HG02840 (cell line): ENCODE measurements at regions not wholly inside any gene's neighbourhood (a gene's known extent, or its start where the extent isn't known, plus 50 kb on each side); places are given as distances from the start of the nearest gene placed in this dataset.
"Not testable (repeated sequence)": the region's sequence is repeated elsewhere in the genome, so short reads cannot be mapped to it uniquely, and the experiment has no call there.

Experiments used
- ATAC-seq: cut with Tn5 transposase; IDR thresholded peaks from one replicate; pipeline ENCODE4 v1.9.1; 2021; ENCODE audit warnings: mild to moderate bottlenecking, moderate library complexity, moderate number of reproducible peaks; ENCODE audit not compliant: unreplicated experiment, low FRiP score

DNA sequence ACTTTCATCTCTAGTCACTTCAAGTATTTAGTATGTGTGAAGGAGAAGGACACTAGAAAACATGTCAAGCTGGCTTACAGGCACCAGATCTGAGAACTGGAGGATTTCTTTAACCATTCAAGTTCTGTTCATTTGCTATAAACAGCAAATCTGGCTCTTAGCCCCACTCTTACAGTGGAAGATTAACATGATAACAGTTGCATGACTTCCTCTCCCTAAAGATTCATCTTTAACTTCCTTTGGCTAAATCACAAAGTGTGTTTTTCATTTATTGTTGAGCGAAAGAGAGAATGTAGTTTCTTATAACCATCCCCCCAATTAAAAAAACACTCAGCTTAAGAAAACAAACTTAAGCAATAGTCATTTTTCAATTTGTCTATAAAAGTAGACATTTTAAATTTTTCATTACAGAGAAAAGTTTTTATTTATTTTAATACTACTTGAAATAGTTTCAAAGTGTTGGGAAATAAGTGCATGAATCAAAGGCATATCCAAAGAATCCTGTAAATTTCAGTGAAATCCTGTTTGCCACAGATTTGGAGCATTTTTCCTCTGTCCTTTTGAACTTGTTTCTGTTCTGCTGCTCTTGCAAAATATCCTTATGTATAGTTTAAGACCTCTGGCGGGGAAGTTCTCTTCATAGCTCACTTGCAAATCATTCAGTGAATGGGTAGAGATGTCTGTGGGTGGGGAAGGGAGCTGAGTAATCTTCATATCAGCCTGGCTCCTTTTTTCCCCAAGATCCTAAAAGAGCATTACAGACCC lies 241.0 kb upstream of the RBBP8 start:
- ATAC-seq: no peak

DNA sequence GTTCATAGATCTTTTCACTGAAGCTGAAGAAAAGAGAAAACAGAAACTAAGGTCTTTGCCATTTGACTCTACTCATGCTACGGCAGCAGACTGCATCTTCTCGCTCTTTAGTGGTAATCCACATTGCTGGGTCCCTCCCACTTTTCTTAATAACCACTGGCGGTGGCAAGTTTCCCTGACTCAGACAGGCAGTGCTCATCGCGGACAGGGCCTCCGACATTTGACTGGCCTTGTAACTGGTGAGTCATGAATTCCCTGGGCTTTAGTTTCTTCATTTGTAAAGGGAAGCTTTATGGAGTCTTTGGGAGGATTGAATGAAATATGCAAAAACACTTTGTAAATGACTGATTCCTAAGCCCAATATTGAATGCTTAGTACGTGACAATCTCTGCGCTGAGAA lies 238.2 kb upstream of the RBBP8 start:
- no peak for ATAC-seq

DNA sequence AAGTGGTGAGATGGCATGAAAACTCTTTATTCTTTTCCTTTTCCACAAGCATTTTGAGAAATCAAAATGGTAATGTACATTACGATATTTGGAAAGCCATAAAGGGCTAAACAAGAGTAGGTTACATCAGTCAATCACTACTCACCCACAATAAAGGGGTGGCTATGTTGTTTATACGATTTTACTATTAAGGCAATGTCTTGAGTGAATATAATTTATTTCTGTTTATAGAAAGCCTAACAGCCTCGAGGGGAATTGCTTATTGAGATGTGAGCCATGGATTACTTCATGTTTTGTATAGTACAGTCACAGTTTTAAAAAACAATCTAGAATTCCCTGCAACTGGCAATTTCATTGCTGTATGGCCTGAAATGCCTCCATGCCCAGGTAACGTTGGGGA lies 237.5 kb upstream of the RBBP8 start:
- no peak for ATAC-seq

DNA sequence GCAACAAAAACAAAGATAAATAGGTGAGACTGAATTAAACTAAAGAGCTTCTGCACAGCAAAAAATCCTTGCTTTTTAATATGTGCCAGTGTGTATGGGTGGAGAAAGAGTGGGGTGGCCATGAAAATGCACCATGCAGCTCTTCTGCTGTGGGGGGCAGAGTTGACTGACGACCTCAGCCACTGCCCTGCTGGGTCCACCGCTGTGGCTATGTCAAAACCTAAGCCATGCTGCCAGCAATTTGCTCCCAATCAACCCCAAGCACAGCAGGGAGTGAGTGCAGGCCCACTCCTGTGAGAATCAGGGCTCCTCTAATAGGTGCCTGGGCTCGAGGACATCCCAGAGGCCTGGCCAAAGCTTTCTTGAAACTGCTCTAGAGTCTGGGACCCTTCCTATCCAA lies 235.6 kb upstream of the RBBP8 start:
- ATAC-seq: no peak

DNA sequence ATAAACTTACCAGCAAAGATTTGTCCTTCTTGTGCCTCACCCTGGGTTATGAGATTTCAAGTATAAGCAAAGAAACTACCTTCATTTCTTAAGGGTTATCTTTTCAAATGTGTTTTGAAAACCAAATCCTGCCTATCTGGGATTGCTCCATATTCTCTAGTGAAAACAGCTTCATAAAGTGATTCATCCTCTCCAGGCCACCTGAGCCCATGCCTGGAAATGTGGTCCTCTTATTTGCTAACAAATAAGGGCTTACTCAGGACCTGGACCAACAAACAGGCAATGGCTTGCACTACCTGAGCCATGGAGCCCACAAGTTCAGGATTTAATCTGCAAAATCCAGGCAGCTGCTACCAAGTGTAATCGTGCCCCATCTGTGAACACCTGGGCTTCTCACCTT lies 234.4 kb upstream of the RBBP8 start:
- ATAC-seq: no peak

DNA sequence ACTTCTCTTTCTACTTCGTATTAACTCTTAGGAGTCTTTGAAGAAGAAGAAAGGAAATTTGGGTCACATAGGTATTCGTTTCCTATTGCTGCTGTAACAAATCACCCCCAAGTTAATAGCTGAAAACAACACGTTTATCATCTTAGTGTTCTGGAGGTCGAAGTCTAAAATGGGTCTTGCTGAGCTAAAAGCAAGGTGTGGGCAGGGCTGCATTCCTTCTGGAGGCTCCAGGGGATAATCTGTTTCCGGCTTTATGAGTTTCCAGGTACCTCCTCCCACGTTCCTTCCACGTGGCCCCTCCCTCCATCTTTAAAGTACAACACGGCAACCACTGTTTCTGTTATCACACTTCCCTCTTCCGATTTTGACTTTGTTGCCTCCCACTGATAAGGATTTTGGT lies 233.5 kb upstream of the RBBP8 start:
- ATAC-seq: no peak

DNA sequence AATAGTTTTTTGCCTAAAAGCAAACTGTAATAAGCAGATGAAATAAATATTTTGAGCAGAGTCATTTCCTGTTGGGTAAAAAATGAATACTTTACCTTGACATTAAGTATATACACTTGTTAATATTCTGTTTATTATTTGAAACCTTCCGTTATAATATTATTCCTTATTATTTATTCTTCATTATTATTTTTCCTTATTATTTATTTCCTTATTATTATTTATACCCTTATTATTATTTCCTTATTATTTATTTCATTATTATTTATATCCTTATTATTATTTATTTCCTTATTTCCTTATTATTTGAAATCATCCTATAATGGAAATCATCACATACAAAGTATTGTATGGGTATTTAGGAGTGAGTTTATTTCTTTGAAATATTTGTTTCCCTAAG lies 232.2 kb upstream of the RBBP8 start:
- ATAC-seq: no peak

DNA sequence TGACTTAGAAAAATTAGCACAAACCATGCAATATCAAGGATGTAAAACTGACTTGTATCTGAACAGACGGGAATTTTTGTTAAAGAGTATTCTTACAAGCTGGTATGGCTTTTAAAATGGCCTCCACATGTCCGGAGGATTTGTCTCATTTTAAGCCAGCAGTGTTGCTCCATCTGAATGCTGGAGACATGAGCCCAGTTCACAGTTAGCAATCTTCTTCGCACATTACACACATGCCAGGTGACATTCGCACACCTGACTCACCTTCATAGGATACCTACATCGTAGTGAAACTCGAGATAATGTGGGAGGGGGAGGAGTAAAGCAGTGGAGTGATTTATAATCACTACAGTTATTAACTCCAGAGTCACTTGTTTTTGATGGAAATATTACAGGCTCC lies 231.8 kb upstream of the RBBP8 start:
- ATAC-seq: no peak

DNA sequence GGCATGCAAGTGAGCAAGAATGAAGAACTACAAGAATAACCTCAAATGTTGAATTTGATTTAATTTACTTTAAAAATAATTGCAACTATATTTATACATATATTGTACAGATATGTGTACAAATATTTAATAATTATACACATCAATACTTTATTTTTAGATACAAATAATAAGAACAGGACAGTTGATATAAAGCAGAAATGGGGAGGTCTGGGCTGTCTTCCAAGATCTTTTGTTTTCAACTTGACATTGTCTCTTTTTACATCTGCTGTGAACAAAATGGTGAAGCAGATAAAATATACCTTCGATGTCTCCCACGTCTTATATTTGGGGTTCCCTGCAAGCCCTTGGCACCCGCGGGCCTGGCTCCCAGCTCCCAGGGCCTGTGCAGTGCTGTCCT lies 231.3 kb upstream of the RBBP8 start:
- ATAC-seq: no peak

DNA sequence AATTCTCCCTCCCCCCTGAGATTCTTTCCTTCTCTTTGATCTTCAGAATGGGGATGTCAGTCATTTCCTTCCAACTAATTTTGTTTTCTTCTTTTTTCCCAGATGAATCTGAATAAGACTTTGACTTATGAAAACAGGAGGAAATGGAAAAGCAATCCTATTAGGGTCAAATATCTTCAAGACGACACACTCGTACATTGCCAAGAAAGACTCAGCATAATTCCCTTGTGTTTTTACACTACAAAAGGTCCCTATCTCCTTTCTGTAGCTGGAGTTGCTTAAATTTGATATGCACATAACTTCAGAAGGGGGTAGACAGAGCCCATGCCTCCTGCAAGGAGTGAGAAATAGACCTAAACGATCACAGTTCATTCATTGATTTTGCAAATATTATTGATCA lies 230.3 kb upstream of the RBBP8 start:
- no peak for ATAC-seq

DNA sequence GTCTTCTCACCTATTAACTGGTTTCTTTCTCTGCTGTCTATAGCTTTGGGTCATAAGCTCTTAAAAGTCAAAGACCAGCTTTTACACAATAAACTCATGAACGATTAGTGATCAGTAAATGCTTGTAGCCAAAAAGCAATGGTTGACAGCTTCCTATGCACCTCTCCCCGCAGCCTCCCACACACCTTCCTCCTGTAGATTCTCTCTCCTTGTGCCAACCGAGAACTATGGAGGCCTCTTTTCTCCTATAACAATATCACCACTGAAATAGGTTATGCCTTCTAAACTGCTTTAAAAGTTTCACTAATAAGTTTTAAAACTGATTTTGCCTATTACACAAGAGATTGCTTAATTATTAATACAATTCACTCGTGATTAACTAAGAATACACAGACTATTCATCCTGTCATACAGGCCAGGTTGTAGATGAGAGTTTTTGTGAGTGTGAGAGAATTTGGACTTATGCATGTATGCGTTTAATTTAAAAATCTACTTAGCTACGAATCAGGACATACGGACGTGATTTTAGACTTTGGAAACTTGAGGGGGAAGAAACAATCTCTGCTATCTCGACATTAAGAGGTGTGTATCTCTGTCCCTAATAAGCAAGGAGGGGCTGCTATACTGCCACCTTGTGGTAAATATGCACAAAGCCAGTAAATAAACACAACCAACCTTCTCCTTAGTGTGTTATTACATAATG lies 229.1 kb upstream of the RBBP8 start:
- ATAC-seq: no peak

DNA sequence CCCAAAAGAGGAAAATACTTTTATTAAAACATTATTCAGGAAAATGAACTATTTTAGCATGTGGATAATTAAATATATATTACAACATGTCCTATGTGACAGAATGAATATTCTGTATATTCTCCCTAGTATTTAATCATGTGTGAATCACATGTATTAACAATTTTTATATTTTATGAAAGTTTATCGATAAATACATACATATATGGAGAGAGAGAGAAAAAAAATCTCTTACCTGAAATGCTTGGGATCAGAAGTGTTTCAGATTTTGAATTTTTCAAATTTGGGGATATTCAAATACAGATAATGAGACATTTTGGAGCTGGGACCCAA lies 228.6 kb upstream of the RBBP8 start:
- no peak for ATAC-seq

DNA sequence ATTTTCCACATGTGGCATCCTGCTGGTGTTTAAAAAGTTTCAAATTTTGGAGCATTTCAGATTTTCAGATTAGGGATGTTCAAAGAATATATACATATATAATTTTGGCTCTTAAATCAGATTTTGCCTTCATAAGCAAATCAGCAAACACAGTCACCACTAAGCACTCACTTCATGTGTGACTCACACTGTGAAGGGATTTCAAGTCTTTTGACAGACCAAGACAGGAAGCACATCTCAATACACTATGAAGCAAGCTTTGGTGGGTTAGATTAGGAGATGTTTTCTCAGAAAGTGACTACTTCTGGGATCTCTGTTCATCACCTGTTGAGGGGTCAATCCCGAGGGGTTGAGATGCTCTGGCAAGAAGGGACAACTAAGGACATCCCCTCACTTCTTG lies 227.8 kb upstream of the RBBP8 start:
- ATAC-seq: no peak

DNA sequence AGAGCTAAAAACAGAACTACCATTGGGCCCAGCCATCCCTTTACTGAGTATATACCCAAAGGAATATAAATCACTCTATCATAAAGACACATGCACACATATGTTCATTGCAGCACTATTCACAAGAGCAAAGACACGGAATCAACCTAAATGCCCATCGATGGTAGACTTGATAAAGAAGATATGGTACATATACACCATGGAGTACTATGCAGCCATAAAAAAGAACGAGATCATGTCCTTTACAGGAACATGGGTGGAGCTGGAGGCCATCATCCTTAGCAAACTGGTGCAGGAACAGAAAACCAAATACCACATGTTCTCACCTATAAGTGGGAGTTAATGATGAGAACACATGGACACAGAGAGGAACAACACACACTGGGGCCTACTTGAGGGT lies 227.1 kb upstream of the RBBP8 start:
- not testable (repeated sequence) for ATAC-seq

DNA sequence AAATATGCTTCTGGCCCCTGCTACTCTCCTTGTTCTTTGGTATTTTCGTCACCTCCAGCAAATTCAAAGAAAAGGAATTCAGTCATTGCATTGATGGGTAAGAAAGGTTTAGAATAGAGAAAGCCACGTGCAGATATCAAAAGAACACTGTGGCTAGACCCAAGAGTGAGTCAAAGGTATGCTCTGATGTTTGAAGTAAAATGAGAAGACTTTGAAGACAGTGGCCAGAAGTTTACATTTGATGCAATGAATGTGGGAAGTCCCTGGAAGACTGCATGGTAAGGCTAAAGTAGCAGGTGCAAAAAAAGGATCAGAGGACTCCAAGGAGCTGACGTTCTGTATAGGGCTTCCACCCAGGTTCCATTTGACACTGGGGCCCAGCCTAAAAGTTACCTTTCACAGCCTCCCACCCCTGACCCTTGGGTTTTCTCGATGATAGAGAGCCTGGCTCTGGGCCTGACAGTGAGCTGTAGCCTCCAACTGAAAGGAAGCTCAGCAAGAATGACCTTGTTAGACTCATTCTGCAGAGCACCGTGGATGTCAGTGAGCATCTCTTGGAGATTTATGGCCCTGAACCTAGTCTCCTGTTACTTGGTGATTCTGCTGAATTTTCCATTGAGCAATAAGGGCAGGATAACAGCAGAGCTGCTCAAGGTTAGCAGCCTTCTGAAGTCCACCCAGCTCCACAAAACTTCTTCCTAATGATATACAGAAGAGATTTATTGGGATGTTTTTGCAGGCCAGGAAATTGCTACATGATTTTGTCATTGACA lies 223.7 kb upstream of the RBBP8 start:
- no peak for ATAC-seq

DNA sequence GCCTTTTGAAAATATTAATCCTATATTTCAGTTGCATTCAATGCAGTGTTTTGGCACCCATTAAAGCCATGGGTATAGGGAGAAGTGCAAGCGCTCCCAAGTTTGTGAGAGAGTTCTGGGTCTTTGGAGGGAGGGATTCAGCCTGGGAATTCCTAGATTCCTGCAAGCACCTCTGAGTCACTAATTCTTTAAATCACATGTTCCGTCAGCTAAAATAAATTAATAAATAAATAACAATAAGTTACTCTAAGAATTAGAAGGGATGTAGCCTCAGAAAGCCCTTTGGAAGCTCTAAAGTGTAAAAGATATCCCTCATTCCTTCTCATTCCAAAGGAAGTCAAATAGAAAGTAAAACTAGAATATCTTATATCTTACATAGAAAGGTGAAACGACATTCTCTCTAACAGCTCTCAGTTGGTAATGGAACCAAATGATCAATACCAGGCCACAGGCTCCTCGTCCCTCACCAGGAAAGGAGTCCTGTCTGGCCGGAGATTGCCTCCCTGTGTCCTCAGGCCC lies 222.4 kb upstream of the RBBP8 start:
- ATAC-seq: no peak

DNA sequence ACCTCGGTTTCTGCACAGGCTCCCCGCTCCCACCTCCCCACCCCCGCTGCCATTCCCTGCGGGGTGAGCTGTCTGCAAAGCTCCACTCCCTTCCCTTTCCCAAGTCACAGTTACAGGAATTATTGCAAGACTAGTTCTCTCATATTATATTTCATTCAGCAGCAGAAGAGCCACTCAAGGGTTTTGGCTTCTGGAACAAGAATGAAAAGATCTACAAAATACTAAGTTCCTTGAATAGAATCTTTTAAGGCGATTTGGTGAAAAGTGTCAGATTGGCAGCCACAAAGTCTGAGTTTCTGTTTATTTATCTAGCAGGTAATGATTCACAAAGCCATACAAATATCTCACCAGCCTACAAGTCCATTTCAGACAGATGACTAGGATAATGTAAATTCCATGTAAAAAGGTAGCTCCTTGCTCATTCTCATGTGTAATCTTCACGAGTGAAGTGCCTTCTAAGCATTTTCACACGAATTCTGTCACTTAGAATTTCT lies 221.9 kb upstream of the RBBP8 start:
- ATAC-seq: no peak

DNA sequence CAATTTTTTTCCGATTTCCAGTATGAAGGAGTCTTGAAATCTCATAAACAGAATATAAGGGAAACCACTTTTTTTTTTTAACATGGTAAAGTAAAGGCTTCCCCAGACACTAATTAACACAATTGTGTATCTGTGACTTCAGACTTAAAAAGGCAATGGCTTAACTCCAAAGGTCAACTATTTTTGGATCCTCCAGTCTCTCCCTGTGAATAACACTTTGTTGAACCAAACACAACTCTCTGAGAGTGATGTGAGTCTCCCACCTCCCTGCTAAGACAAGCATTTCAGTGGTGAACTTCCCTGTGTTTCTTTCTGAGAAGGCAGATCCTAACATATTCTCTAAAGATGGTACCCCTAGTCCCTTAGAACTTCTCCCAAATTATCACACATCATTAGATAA lies 219.6 kb upstream of the RBBP8 start:
- ATAC-seq: no peak

DNA sequence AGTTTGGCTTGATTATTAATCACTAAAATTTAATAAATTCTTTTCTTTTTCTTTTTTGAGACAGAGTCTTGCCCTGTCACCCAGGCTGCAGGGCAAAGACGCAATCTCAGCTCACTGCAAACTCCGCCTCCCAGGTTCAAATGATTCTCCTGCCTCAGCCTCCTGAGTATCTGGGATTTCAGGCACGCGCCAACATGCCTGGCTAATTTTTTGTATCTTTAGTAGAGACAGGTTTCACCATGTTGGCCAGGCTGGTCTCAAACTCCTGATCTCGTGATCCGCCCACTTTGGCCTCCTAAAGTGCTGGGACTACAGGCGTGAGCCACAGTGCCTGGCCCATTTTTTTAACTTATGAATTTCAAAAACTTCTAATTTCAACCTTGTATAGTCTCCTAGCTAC lies 215.6 kb upstream of the RBBP8 start:
- ATAC-seq: not testable (repeated sequence)

DNA sequence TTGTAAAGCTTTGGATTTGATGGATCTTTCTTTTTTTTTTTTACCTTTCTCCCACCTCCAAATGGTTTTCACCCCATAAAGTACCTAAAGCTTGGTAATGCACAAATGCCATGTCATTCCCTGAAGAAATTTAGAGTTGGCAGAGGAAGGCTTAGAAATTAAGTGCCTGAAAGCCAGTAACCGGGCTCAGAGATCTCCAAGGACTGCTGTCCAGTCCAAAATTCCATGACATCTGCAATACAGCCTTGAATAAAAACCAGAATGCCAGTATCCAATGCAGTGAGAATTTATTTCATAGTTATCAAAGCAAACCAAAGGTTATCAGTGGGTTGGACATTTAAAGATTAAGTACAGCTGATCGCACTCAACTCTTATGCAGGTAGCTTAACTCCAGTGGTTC lies 209.9 kb upstream of the RBBP8 start:
- ATAC-seq: no peak

DNA sequence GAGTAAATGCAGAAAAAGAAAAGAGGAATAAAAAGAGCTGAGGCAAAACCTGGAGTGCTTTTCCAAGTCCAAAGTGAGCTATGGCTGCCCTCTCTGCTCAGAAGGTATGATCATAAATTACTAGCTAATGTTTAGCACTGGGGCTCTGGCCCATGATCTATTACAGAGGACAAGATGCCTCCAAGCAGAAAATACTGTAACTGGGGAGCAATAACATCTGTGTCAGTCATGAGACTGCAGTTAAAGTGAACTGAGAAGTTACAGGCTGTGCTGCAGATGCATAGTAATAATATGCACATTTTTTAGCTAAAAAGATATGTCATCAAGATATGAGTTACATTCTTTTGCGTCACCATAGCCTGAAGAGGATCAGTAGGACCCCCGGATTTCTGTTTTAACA lies 209.4 kb upstream of the RBBP8 start:
- ATAC-seq: no peak
